Colonic mucosa (tissue), 4 donors: ENCODE measurements at regions not wholly inside any gene's neighbourhood (a gene's known extent, or its start where the extent isn't known, plus 50 kb on each side); places are given as distances from the start of the nearest gene placed in this dataset.
"Not testable (repeated sequence)": the region's sequence is repeated elsewhere in the genome, so short reads cannot be mapped to it uniquely, and the experiment has no call there.

Source experiments
- DNase-seq: peaks from one replicate; pipeline ENCODE4 v3.0.0-alpha.2; 2020
- H3K27ac ChIP-seq: fragments of 200-600 bp; one replicate; pipeline ENCODE4 v1.8.0; 2021
- H3K27me3 ChIP-seq: fragments of 200-600 bp; one replicate; pipeline ENCODE4 v1.8.0; 2021
- H3K36me3 ChIP-seq: fragments of 200-600 bp; one replicate; pipeline ENCODE4 v1.8.0; 2021
- H3K4me1 ChIP-seq: fragments of 200-600 bp; one replicate; pipeline ENCODE4 v1.8.0; 2021; ENCODE audit warnings: mild to moderate bottlenecking
- H3K4me3 ChIP-seq: fragments of 200-600 bp; one replicate; pipeline ENCODE4 v1.8.0; 2021
- H3K9ac ChIP-seq, 2 donors: one replicate each; pipeline ENCODE4 v1.7.0; 2013; ENCODE audit warnings: control low read depth in 2 of 2, low read depth in 2 of 2, low read length in 2 of 2
- H3K9me3 ChIP-seq: fragments of 200-600 bp; one replicate; pipeline ENCODE4 v1.8.0; 2021
- intact Hi-C: fragments of 100-400 bp; cut with DNase I; formaldehyde crosslinking; loops from one replicate; pipeline ENCODE4 v1.14.1; 2022
- TF ChIP-seq, protein P1 (sequence below): fragments of 200-600 bp; IDR thresholded peaks from one replicate; pipeline ENCODE4 v1.8.0; 2022; ENCODE audit warnings: antibody characterized with exemption, mild to moderate bottlenecking
- donor health status: healthy.
- donor health status: DM: no; HTN: no; CAD: no.
- donor health status: DM: no; HTN: no; CAD: no.

- H3K4me1 ChIP-seq, result no peaks in the 10 kb centered on the region
- no peaks in the 10 kb centered on the region for H3K27me3 ChIP-seq
- intact Hi-C loops, result no loop called here
- no peaks in the 10 kb centered on the region for H3K36me3 ChIP-seq
- H3K4me3 ChIP-seq, result no peak overlapping the region
- H3K9ac ChIP-seq, result no peak overlapping the region
- H3K27ac ChIP-seq, result no peak overlapping the region
- TF ChIP-seq, protein P1, sequence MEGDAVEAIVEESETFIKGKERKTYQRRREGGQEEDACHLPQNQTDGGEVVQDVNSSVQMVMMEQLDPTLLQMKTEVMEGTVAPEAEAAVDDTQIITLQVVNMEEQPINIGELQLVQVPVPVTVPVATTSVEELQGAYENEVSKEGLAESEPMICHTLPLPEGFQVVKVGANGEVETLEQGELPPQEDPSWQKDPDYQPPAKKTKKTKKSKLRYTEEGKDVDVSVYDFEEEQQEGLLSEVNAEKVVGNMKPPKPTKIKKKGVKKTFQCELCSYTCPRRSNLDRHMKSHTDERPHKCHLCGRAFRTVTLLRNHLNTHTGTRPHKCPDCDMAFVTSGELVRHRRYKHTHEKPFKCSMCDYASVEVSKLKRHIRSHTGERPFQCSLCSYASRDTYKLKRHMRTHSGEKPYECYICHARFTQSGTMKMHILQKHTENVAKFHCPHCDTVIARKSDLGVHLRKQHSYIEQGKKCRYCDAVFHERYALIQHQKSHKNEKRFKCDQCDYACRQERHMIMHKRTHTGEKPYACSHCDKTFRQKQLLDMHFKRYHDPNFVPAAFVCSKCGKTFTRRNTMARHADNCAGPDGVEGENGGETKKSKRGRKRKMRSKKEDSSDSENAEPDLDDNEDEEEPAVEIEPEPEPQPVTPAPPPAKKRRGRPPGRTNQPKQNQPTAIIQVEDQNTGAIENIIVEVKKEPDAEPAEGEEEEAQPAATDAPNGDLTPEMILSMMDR, result no peak
- DNase-seq, result no peak
- H3K9me3 ChIP-seq, result no peaks in the 10 kb centered on the region
Measured at GRCh38 chr5:101244621-101245020, 341.5 kb upstream of the ST8SIA4 start.

DNA sequence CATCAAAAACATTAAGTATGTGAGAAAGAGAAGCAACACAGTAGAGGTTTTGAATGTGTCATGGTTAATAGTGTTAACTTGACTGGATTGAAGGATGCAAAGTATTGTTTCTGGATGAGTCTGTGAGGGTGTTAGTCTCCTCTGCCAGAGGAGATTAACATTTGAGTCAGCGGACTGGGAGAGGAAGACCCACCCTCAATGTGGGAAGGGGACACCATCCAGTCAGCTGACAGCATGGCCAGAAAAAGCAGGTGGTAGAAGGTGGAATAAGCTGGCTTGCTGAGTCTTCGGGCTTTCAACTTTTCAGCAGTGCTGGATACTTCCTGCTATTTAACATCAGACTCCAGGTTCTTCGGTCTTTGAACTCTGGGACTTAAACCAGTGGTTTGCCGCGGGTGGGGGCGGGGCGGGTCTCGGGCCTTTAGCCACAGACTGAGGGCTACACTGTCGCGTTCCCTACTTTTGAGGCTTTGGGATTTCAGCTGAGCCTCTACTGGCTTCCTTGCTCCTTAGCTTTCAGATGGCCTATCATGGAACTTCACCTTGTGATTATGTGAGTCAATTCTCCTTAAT lies 309.9 kb upstream of the ST8SIA4 start:
- H3K9me3 ChIP-seq, result no peaks in the 10 kb centered on the region
- H3K9ac ChIP-seq, result no peak overlapping the region
- H3K36me3 ChIP-seq, result no peaks in the 10 kb centered on the region
- intact Hi-C loops, result no loop called here
- H3K27me3 ChIP-seq, result no peaks in the 10 kb centered on the region
- TF ChIP-seq, protein P1, result no peak
- H3K27ac ChIP-seq, result no peak overlapping the region
- no peaks in the 10 kb centered on the region for H3K4me1 ChIP-seq
- no peak for DNase-seq
- no peak overlapping the region for H3K4me3 ChIP-seq

DNA sequence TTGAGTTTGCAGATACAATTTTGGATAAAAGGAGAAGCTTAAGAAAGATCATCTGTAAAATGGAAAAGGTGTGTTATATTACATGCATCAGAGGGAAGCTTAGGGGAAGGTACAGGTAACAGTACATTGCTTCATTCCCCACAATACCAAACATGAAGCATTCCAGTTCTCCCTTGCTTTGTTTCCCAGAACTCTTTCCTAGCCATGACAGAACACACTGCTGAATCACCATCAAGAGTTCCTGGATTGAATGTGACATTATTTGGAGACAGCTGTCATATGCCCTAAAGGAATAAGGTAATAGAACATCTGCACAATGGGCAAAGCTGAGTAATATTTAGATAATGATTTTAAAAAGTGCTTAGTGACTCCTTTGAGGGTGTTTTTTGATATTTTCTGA lies 303.5 kb upstream of the ST8SIA4 start:
- Histone ChIP-seq H3K9me3 (no peaks in the 10 kb centered on the region), H3K9ac (no peak overlapping the region), H3K27me3 (no peaks in the 10 kb centered on the region), H3K4me1 (no peaks in the 10 kb centered on the region), H3K36me3 (no peaks in the 10 kb centered on the region), H3K4me3 (no peak overlapping the region), H3K27ac (no peak overlapping the region)
- no peak for DNase-seq
- TF ChIP-seq, protein P1, result no peak
- intact Hi-C loops, result no loop called here

DNA sequence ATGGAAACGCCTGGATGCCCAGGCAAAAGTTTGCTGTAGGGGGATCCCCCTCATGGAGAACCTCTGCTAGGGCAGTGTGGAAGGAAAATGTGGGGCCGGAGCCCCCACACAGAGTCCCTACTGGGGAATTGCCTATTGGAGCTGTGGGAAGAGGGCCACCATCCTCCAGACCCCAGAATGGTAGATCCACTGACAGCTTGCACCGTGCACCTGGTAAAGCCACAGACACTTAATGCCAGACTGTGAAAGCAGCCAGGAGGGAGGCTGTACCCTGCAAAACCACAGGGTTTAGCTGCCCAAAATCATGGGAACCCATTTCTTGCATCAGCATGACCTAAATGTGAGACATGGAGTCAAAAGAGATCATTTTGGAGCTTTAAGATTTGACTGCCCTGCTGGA lies 302.0 kb upstream of the ST8SIA4 start:
- H3K27me3 ChIP-seq, intact Hi-C loops, H3K4me1 ChIP-seq, H3K4me3 ChIP-seq, H3K9ac ChIP-seq, H3K27ac ChIP-seq, H3K9me3 ChIP-seq, DNase-seq, H3K36me3 ChIP-seq: not testable (repeated sequence)

DNA sequence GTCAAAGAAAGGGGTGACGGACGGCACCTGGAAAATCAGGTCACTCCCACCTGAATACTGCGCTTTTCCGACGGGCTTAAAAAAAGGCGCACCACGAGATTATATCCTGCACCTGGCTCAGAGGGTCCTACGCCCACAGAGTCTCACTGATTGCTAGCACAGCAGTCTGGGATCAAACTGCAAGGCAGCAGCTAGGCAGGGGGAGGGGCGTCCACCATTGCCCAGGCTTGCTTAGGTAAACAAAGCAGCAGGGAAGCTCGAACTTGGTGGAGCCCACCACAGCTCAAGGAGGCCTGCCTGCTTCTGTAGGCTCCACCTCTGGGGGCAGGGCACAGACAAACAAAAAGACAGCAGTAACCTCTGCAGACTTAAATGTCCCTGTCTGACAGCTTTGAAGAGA lies 277.3 kb upstream of the ST8SIA4 start:
- intact Hi-C loops, H3K4me1 ChIP-seq, H3K9ac ChIP-seq, DNase-seq, H3K27ac ChIP-seq, H3K4me3 ChIP-seq, H3K27me3 ChIP-seq, H3K36me3 ChIP-seq, H3K9me3 ChIP-seq: not testable (repeated sequence)

DNA sequence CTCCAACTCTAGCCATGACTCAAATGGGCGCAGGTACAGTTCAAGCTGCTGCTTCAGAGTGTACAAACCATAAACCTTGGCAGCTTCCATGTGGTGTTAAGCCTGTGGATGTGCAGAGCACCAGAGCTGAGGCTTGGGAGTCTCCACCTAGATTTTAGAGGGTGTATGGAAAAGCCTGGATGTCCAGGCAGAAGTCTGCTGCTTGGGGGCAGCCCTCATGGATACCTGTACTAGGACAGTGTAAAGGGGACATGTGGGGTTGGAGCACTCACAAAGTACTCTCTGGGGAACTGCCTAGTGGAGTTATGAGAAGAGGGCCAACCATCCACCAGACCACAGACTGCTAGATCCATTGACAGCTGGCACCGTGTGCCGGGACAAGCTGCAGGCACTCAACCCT lies 273.5 kb upstream of the ST8SIA4 start:
- H3K27ac ChIP-seq, result no peak overlapping the region
- H3K9ac ChIP-seq, result no peak overlapping the region
- no peaks in the 10 kb centered on the region for H3K9me3 ChIP-seq
- H3K36me3 ChIP-seq, result no peaks in the 10 kb centered on the region
- TF ChIP-seq, protein P1, result no peak
- no peak overlapping the region for H3K4me3 ChIP-seq
- intact Hi-C loops, result no loop called here
- DNase-seq, result no peak
- H3K27me3 ChIP-seq, result no peaks in the 10 kb centered on the region
- no peaks in the 10 kb centered on the region for H3K4me1 ChIP-seq
